Vagina (tissue), 2 donors: ENCODE measurements at regions not wholly inside any gene's neighbourhood (a gene's known extent, or its start where the extent isn't known, plus 50 kb on each side); places are given as distances from the start of the nearest gene placed in this dataset.

ENCODE experiments used
- DNase-seq, 2 donors: peaks; one replicate each; pipeline ENCODE4 v3.0.0-alpha.2; 2017; ENCODE audit errors: extremely low spot score in 2 of 2
- H3K27ac ChIP-seq: fragments of 200-600 bp; sonication (generic); one replicate; pipeline ENCODE4 v1.5.1; 2019
- H3K27me3 ChIP-seq: fragments of 200-600 bp; sonication (generic); one replicate; pipeline ENCODE4 v1.5.1; 2019
- H3K36me3 ChIP-seq, 2 donors: fragments of 200-600 bp; sonication (generic); one replicate each; pipeline ENCODE4 v1.5.1; 2017 to 2019
- H3K4me1 ChIP-seq: fragments of 200-600 bp; sonication (generic); one replicate; pipeline ENCODE4 v1.5.1; 2019
- H3K4me3 ChIP-seq, 2 donors: fragments of 200-600 bp; sonication (generic); 1 replicate in 1 of 2; 2 replicates in 1 of 2; pipeline ENCODE4 v1.5.1; 2016 to 2019
- H3K9me3 ChIP-seq: fragments of 200-600 bp; sonication (generic); one replicate; pipeline ENCODE4 v1.5.1; 2019
- CTCF ChIP-seq, 3 experiments: fragments of 450-650 bp in 2 of 3; fragments of 200-600 bp in 1 of 3; sonication (generic) in 1 of 3; IDR thresholded peaks; one replicate each; pipeline ENCODE4 v1.5.1; 2017 to 2019; ENCODE audit warnings: antibody characterized with exemption in 3 of 3, mild to moderate bottlenecking in 2 of 3, moderate library complexity in 2 of 3
- POLR2A ChIP-seq, 2 donors: fragments of 450-650 bp; IDR thresholded peaks; one replicate each; pipeline ENCODE4 v1.6.1; 2017; ENCODE audit warnings: antibody characterized with exemption in 2 of 2, mild to moderate bottlenecking in 2 of 2, moderate library complexity in 2 of 2
- POLR2AphosphoS5 ChIP-seq, 2 donors: sonication (generic); formaldehyde crosslinking; IDR thresholded peaks; one replicate each; pipeline ENCODE4 v1.9.0; 2017; ENCODE audit warnings: antibody characterized with exemption in 2 of 2, mild to moderate bottlenecking in 2 of 2, low read depth in 1 of 2; ENCODE audit not compliant: insufficient read depth in 1 of 2
- intact Hi-C: fragments of 100-400 bp; cut with DNase I; formaldehyde crosslinking; loops from one replicate; pipeline ENCODE4 v1.15.1; 2023

GRCh38 chr13:22103046-22104027 lies 432.5 kb downstream of the FGF9 start:
- intact Hi-C loops: no loop called here
- TF ChIP-seq POLR2A (IDR thresholded peaks at IDR 0.05): no peak
- no peak for TF ChIP-seq POLR2AphosphoS5 (IDR thresholded peaks at IDR 0.05; ENCODE audit: insufficient read depth in 1 of 2, low read depth in 1 of 2)
- TF ChIP-seq CTCF (IDR thresholded peaks at IDR 0.05): no peak
- no peaks in the 10 kb centered on the region for H3K9me3 ChIP-seq
- H3K36me3 ChIP-seq: no peaks in the 10 kb centered on the region
- H3K4me3 ChIP-seq: no peak overlapping the region
- DNase-seq: no peak
- H3K4me1 ChIP-seq: peaks cover 13% of the 10 kb centered on the region
- no peak overlapping the region for H3K27ac ChIP-seq
- H3K27me3 ChIP-seq: no peaks in the 10 kb centered on the region

- no peaks in the 10 kb centered on the region for H3K36me3 ChIP-seq
- no peak overlapping the region for H3K27ac ChIP-seq
- peaks cover 16% of the 10 kb centered on the region for H3K4me1 ChIP-seq
- no peaks in the 10 kb centered on the region for H3K9me3 ChIP-seq
- intact Hi-C loops: no loop called here
- TF ChIP-seq POLR2A (IDR thresholded peaks at IDR 0.05) (no peak), POLR2AphosphoS5 (IDR thresholded peaks at IDR 0.05; ENCODE audit: insufficient read depth in 1 of 2, low read depth in 1 of 2) (no peak), CTCF (IDR thresholded peaks at IDR 0.05) (no peak)
- H3K4me3 ChIP-seq: no peak overlapping the region
- no peak for DNase-seq
- no peaks in the 10 kb centered on the region for H3K27me3 ChIP-seq
These were observed 435.2 kb downstream of the FGF9 start for GRCh38 chr13:22106058-22106457.

- H3K27ac ChIP-seq: peak overlapping the region; percentile 46
- H3K36me3 ChIP-seq: no peaks in the 10 kb centered on the region
- intact Hi-C loops: no loop called here
- H3K27me3 ChIP-seq: no peaks in the 10 kb centered on the region
- DNase-seq: no peak
- peaks cover 16% of the 10 kb centered on the region for H3K4me1 ChIP-seq
- TF ChIP-seq CTCF (IDR thresholded peaks at IDR 0.05): no peak
- TF ChIP-seq POLR2AphosphoS5 (IDR thresholded peaks at IDR 0.05; ENCODE audit: insufficient read depth in 1 of 2, low read depth in 1 of 2): no peak
- no peak for TF ChIP-seq POLR2A (IDR thresholded peaks at IDR 0.05)
- H3K9me3 ChIP-seq: no peaks in the 10 kb centered on the region
- no peak overlapping the region for H3K4me3 ChIP-seq
These were observed 436.7 kb downstream of the FGF9 start for GRCh38 chr13:22107549-22107948.

GRCh38 chr13:22108283-22108942 lies 437.5 kb downstream of the FGF9 start:
- Histone ChIP-seq H3K4me3 (no peak overlapping the region), H3K36me3 (no peaks in the 10 kb centered on the region), H3K4me1 (peaks cover 16% of the 10 kb centered on the region), H3K27ac (peak overlapping the region; percentile 46), H3K9me3 (no peaks in the 10 kb centered on the region), H3K27me3 (no peaks in the 10 kb centered on the region)
- no peak for DNase-seq
- intact Hi-C loops: no loop called here
- peak in 1 of 2 donors; percentile 18 for TF ChIP-seq POLR2AphosphoS5 (IDR thresholded peaks at IDR 0.05; ENCODE audit: insufficient read depth in 1 of 2, low read depth in 1 of 2)
- TF ChIP-seq POLR2A (IDR thresholded peaks at IDR 0.05): no peak

GRCh38 chr13:22108979-22109378 lies 438.1 kb downstream of the FGF9 start:
- no peaks in the 10 kb centered on the region for H3K36me3 ChIP-seq
- TF ChIP-seq CTCF (IDR thresholded peaks at IDR 0.05): no peak
- no peak for TF ChIP-seq POLR2AphosphoS5 (IDR thresholded peaks at IDR 0.05; ENCODE audit: insufficient read depth in 1 of 2, low read depth in 1 of 2)
- TF ChIP-seq POLR2A (IDR thresholded peaks at IDR 0.05): no peak
- H3K27ac ChIP-seq: no peak overlapping the region
- H3K4me1 ChIP-seq: peaks cover 16% of the 10 kb centered on the region
- intact Hi-C loops: no loop called here
- DNase-seq: no peak
- no peaks in the 10 kb centered on the region for H3K9me3 ChIP-seq
- H3K4me3 ChIP-seq: no peak overlapping the region
- H3K27me3 ChIP-seq: no peaks in the 10 kb centered on the region
